Epithelial cell of esophagus (primary cell): ENCODE measurements at regions not wholly inside any gene's neighbourhood (a gene's known extent, or its start where the extent isn't known, plus 50 kb on each side); places are given as distances from the start of the nearest gene placed in this dataset.

Source experiments
- DNase-seq: peaks from one replicate; pipeline ENCODE4 v3.0.0; 2010; ENCODE audit warnings: low read depth
- H3K4me3 ChIP-seq: 2 replicates; pipeline ENCODE4 v1.5.1; 2011; ENCODE audit warnings: mild to moderate bottlenecking, low read length, control low read depth
- TF ChIP-seq, protein P1 (sequence below): IDR thresholded peaks from 2 replicates; pipeline ENCODE4 v1.5.1; 2011; ENCODE audit warnings: low read depth, mild to moderate bottlenecking, low read length, control low read depth, inconsistent platforms; ENCODE audit not compliant: insufficient read depth; ENCODE audit errors: missing control alignments

DNA sequence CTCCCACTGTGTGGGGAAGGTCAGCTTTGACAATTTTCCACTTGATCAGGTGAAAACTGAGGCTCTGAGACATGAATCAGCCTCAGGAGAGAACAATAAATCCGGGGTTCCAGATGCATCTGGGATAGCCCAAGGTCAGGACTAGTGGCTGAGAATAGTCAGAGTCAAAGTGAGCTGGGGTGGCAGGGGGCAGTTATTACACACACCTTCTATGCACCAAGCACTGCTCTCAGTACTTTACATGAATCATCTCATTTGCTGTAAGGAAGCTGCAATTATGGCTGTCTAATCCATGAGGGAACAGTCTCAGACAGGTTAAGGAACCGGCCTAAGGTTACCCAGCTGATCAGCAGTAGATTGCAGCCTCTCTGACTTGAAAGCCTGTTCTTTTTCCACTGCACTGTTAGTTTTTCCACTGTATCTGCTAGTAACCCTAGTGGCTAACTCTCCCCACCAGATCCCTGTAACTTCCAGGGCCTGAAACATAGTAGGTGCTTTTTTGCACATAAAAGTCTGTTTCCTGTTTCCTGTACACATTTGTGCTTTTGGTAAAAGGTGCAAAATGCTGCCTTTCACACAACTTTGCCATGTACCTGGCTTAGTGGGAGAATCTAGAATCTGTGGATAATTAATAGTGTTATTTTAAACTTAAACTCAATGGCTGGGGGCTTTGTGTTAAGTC, 125.9 kb downstream of the EMX2 start:
- TF ChIP-seq, protein P1, sequence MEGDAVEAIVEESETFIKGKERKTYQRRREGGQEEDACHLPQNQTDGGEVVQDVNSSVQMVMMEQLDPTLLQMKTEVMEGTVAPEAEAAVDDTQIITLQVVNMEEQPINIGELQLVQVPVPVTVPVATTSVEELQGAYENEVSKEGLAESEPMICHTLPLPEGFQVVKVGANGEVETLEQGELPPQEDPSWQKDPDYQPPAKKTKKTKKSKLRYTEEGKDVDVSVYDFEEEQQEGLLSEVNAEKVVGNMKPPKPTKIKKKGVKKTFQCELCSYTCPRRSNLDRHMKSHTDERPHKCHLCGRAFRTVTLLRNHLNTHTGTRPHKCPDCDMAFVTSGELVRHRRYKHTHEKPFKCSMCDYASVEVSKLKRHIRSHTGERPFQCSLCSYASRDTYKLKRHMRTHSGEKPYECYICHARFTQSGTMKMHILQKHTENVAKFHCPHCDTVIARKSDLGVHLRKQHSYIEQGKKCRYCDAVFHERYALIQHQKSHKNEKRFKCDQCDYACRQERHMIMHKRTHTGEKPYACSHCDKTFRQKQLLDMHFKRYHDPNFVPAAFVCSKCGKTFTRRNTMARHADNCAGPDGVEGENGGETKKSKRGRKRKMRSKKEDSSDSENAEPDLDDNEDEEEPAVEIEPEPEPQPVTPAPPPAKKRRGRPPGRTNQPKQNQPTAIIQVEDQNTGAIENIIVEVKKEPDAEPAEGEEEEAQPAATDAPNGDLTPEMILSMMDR: no peak
- H3K4me3 ChIP-seq: no peak overlapping the region
- peak; percentile 11 for DNase-seq

DNA sequence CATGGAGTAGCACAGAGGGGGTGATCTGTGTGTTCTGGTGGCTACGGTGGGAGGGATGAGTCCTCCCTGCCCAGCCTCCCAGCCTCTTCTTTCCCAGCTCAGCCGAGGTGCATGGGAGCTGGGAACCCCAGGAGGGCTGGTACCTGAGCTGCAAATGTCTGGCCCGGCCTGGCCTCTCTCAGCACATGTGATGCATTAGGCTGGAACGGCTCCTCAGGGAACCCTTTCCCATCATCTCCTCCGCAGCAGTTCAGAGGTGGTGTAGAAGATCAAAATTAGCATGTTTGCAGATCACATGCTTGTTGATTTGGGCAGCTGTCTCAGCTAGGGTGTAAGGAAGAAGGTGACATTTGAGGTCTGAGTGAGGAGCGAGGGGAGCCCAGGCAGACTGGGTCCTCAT, 126.6 kb downstream of the EMX2 start:
- TF ChIP-seq, protein P1: no peak
- H3K4me3 ChIP-seq: no peak overlapping the region
- no peak for DNase-seq

DNA sequence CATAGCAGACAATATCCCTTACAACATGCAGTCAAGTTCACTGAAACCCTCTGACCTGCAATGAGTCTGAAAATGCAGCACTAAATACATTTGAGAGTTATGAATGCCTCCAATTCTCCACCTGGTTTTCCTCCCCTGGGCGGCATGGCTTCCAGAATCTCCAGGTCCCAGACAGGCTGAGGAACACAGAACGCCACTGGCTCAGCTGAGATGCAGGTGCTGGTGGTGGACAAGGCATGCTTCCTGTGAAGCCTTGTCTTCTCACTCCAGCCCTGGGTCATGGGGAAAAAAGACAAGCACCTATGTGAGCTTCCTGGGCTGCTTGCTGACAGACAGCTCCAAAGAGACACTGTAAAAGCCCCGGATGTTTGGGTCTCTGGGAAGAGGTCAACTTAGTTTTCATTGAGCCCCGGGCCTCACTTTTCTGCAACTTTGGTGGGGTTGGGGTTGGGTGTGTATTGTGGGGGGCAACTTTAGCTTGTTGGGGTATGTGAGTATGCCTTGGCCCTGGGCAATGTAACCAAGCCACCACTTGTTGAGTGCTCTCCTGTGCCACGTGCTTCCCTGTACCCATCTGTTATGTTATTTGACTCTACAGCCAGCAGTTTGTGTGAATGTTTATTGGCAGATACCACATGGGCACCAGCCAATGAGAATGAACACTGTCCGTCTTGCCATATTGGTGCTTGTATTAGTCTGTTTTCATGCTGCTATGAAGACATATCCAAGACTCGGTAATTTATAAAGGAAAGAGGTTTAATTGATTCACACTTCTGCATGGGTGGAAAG, 127.8 kb downstream of the EMX2 start:
- no peak overlapping the region for H3K4me3 ChIP-seq
- TF ChIP-seq, protein P1: no peak
- no peak for DNase-seq

DNA sequence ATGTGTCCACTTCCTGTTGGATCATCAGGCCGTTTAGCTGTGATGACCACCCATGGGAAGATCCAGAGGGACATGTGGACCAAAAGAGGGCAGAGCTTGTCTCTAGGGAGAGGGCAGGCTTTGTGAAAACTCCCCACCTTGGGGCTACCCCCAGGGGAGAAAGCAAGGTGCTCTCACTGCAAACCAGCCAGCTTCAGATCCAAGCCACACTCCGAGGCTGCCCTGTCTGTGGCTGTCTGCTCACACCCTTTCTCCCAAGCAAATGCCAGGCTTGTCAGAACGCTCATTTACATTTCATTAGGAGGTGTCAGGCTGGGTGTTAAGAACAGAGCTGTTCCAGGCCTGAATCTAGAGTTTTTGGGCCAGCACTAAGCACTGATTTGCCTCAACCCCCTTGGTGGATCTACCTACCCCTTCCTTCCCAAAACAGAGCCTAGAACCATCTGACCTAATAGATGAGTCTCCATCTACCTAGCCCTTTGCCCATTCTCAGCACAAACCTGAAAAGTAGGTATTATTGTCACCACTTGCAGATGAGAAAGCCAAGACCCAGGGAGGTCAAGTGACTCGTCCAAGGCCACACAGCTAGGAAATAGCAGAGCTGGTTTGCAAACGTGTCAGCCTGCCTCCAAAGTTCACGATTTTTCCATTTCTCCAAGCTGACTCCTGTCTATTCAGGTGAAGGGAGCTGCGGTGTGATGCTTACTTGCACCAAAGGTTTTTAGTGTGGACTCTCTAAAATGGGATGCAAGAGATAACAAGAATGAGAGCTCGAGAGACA, 130.9 kb downstream of the EMX2 start:
- DNase-seq: peak; percentile 16
- no peak overlapping the region for H3K4me3 ChIP-seq
- TF ChIP-seq, protein P1: no peak

DNA sequence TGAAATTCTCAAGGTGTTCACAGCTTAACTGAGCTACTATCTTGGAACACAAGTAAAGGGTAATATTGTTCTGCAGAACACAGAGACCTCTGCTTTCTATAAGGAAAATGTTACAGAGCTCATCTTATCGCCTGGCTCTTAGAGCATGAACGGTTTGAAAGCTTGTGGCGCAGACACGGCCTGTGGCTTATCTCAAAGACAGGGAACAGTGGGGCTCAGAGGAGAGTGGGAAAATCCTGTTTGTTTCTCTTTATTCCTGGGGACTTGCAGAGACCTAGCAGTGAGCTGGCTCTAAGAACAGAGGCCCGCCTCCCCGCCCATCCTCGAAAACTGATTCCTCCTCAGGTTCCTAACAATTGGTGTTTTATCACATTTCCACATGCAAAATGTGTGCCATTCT, 131.7 kb downstream of the EMX2 start:
- no peak for DNase-seq
- TF ChIP-seq, protein P1: no peak
- H3K4me3 ChIP-seq: no peak overlapping the region

DNA sequence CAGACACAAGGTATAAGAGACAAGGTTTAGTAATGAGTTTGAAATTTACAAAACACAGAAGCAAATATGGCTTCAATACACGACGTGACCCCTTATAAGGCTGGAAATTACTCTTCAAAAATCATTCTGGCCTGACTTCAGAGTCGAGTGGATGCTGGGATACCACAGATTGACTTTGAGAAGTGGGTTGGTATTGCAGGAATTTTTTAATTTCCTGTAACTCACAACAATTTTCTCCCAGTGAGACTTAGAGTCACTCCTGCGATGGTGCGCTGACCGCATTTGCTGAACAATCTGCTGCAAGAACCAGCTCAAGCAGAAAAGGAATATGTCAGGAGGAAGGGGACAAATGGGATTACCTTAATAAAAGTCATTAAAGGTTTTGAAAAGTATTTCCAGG, 132.1 kb downstream of the EMX2 start:
- no peak overlapping the region for H3K4me3 ChIP-seq
- TF ChIP-seq, protein P1: no peak
- no peak for DNase-seq
